ENCODE measurements at regions not wholly inside any gene's neighbourhood (a gene's known extent, or its start where the extent isn't known, plus 50 kb on each side); places are given as distances from the start of the nearest gene placed in this dataset.

DNA sequence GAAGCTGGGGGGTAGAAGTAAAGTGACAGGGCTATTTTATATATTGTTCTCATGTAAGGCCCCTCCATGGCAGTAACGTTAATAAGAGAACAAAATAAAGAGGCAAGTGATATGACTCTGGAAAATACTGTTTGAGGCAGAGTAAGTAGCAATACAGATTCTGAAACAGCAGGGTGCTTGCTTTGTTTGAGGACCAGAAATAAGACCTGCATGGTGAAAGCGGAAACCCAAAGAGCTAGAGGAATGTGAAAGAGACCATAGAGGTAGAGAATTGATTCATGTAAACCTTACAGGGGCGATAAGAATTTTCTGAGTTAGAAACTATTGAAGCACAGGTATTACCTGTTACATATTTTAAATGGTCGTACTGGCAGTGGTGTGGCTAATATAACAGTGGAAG is 1517.1 kb downstream of the SI start:
- TF ChIP-seq POLR2AphosphoS5 (IDR thresholded peaks at IDR 0.05), result no peak
- TF ChIP-seq, protein P1, sequence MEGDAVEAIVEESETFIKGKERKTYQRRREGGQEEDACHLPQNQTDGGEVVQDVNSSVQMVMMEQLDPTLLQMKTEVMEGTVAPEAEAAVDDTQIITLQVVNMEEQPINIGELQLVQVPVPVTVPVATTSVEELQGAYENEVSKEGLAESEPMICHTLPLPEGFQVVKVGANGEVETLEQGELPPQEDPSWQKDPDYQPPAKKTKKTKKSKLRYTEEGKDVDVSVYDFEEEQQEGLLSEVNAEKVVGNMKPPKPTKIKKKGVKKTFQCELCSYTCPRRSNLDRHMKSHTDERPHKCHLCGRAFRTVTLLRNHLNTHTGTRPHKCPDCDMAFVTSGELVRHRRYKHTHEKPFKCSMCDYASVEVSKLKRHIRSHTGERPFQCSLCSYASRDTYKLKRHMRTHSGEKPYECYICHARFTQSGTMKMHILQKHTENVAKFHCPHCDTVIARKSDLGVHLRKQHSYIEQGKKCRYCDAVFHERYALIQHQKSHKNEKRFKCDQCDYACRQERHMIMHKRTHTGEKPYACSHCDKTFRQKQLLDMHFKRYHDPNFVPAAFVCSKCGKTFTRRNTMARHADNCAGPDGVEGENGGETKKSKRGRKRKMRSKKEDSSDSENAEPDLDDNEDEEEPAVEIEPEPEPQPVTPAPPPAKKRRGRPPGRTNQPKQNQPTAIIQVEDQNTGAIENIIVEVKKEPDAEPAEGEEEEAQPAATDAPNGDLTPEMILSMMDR (IDR thresholded peaks at IDR 0.05), result no peak
